SK-N-SH (cell line): ENCODE measurements at regions not wholly inside any gene's neighbourhood (a gene's known extent, or its start where the extent isn't known, plus 50 kb on each side); places are given as distances from the start of the nearest gene placed in this dataset.

ENCODE experiments used
- CTCF ChIA-PET: fragments of 300-600, 350-600 bp; formaldehyde crosslinking; extraction: SDS; loops from one replicate; lab custom pipeline; 2021; lab: Yijun Ruan, JAX
- POLR2A ChIA-PET: fragments of 350-600 bp; sonication (Branson Sonifier 250); formaldehyde crosslinking; extraction: SDS; loops from one replicate; lab custom pipeline; 2020; ENCODE audit warnings: antibody characterized with exemption, inconsistent platforms; lab: Yijun Ruan, JAX
- DNase-seq: peaks from one replicate; pipeline ENCODE4 v3.0.0; 2012
- H2AFZ ChIP-seq: fragments of 200-600 bp; sonication (generic); 2 replicates; pipeline ENCODE4 v1.8.1; 2016; ENCODE audit warnings: antibody characterized with exemption, mild to moderate bottlenecking, low read depth
- H3F3A ChIP-seq: fragments of 200-600 bp; sonication (generic); replicated peaks from 2 replicates; pipeline ENCODE3; 2016; ENCODE audit warnings: antibody characterized with exemption, mild to moderate bottlenecking; ENCODE audit not compliant: insufficient read depth
- H3K27ac ChIP-seq, 2 experiments: fragments of 200-500 bp in 1 of 2; fragments of 200-600 bp in 1 of 2; sonication (Bioruptor generic) in 1 of 2; sonication (generic), shearing (Covaris generic) in 1 of 2; 2 replicates each; pipeline versions ENCODE4 v1.5.1 to v1.6.1; 2014 to 2016; ENCODE audit warnings: low read depth in 2 of 2, inconsistent platforms in 1 of 2, low read length in 1 of 2, mild to moderate bottlenecking in 1 of 2, mixed read lengths in 1 of 2
- H3K27me3 ChIP-seq: fragments of 200-600 bp; sonication (generic), shearing (Covaris generic); 2 replicates; pipeline ENCODE4 v1.6.1; 2016; ENCODE audit warnings: mixed run types; ENCODE audit not compliant: insufficient read depth
- H3K36me3 ChIP-seq, 2 experiments: fragments of 200-500 bp in 1 of 2; fragments of 200-600 bp in 1 of 2; sonication (Bioruptor generic) in 1 of 2; sonication (generic) in 1 of 2; replicated peaks in 1 of 2; 2 replicates each; pipeline versions ENCODE3 to v1.5.1; 2014 to 2016; ENCODE audit warnings: low read length in 1 of 2, mild to moderate bottlenecking in 1 of 2; ENCODE audit not compliant: insufficient read depth in 2 of 2, control insufficient read depth in 1 of 2
- H3K4me1 ChIP-seq, 2 experiments: fragments of 200-500 bp in 1 of 2; fragments of 200-600 bp in 1 of 2; sonication (Bioruptor generic) in 1 of 2; sonication (generic), shearing (Covaris generic) in 1 of 2; 2 replicates each; pipeline versions ENCODE4 v1.5.1 to v1.6.1; 2014 to 2016; ENCODE audit warnings: low read depth in 1 of 2, low read length in 1 of 2, mixed run types in 1 of 2; ENCODE audit not compliant: insufficient read depth in 2 of 2, control insufficient read depth in 1 of 2
- H3K4me2 ChIP-seq: fragments of 200-600 bp; sonication (generic), shearing (Covaris generic); 2 replicates; pipeline ENCODE4 v1.6.1; 2017; ENCODE audit warnings: mixed run types
- H3K4me3 ChIP-seq, 2 experiments: fragments of 200-500 bp in 1 of 2; fragments of 200-600 bp in 1 of 2; sonication (Bioruptor generic) in 1 of 2; sonication (generic), shearing (Covaris generic) in 1 of 2; 2 replicates each; pipeline versions ENCODE4 v1.5.1 to v1.8.1; 2014 to 2016; ENCODE audit warnings: low read depth in 2 of 2, inconsistent platforms in 1 of 2, low read length in 1 of 2, mild to moderate bottlenecking in 1 of 2, mixed read lengths in 1 of 2, moderate library complexity in 1 of 2
- H3K79me2 ChIP-seq: fragments of 200-600 bp; sonication (generic); 2 replicates; pipeline ENCODE4 v1.8.1; 2017; ENCODE audit warnings: mild to moderate bottlenecking; ENCODE audit not compliant: insufficient read depth
- H3K9ac ChIP-seq: fragments of 200-600 bp; sonication (generic); 2 replicates; pipeline ENCODE4 v1.6.1; 2017; ENCODE audit warnings: mixed run types
- H3K9me2 ChIP-seq: fragments of 200-600 bp; sonication (generic); 2 replicates; pipeline ENCODE4 v1.6.1; 2017; ENCODE audit warnings: mixed run types
- H3K9me3 ChIP-seq: fragments of 200-600 bp; sonication (generic); 2 replicates; pipeline ENCODE4 v1.6.1; 2017; ENCODE audit warnings: mixed run types, mild to moderate bottlenecking, moderate library complexity
- H4K20me1 ChIP-seq: fragments of 200-600 bp; sonication (generic); 2 replicates; pipeline ENCODE4 v1.6.1; 2017; ENCODE audit warnings: mild to moderate bottlenecking, mixed run types; ENCODE audit not compliant: insufficient read depth
- CHD2 ChIP-seq: fragments of 150-350 bp; IDR thresholded peaks from 2 replicates; pipeline ENCODE4 v1.6.1; 2018; ENCODE audit warnings: low read length; ENCODE audit not compliant: partially characterized antibody
- EP300 ChIP-seq, 2 experiments: IDR thresholded peaks; 2 replicates each; pipeline versions ENCODE4 v1.4.0 to v1.6.1; 2012; ENCODE audit warnings: borderline replicate concordance in 1 of 2, low read depth in 1 of 2, low read length in 1 of 2
- FOSL2 ChIP-seq: IDR thresholded peaks from 2 replicates; pipeline ENCODE4 v1.4.0; 2012; ENCODE audit warnings: low read depth, mild to moderate bottlenecking, moderate library complexity, borderline replicate concordance
- GABPA ChIP-seq: IDR thresholded peaks from 2 replicates; pipeline ENCODE4 v1.4.0; 2012; ENCODE audit warnings: low read depth, mild to moderate bottlenecking
- GATA2 ChIP-seq: sonication (generic); formaldehyde crosslinking; IDR thresholded peaks from 2 replicates; pipeline ENCODE4 v1.5.0; 2020; ENCODE audit warnings: mild to moderate bottlenecking, missing genetic modification reagents
- IRF3 ChIP-seq: fragments of 150-350 bp; IDR thresholded peaks from 2 replicates; pipeline ENCODE4 v1.6.1; 2016; ENCODE audit warnings: mild to moderate bottlenecking, low read depth, low read length
- JUND ChIP-seq: IDR thresholded peaks from 2 replicates; pipeline ENCODE4 v1.4.0; 2012
- MEF2A ChIP-seq: IDR thresholded peaks from 2 replicates; pipeline ENCODE4 v1.4.0; 2012; ENCODE audit warnings: low read depth, borderline replicate concordance
- PBX3 ChIP-seq: IDR thresholded peaks from 2 replicates; pipeline ENCODE4; 2012
- RFX5 ChIP-seq: IDR thresholded peaks from 2 replicates; pipeline ENCODE4 v1.6.1; 2012; ENCODE audit warnings: mild to moderate bottlenecking, improper control_type of control experiment, low read length
- TEAD4 ChIP-seq: IDR thresholded peaks from 2 replicates; pipeline ENCODE4 v1.4.0; 2012; ENCODE audit warnings: mild to moderate bottlenecking, borderline replicate concordance; ENCODE audit not compliant: insufficient read depth
- WGBS: methylation state at CpG from one replicate; pipeline ENCODE4 v1.1.6; 2017; ENCODE audit warnings: low lambda C conversion rate; 5-methylcytosine and 5-hydroxymethylcytosine counted together

- H2AFZ ChIP-seq = no peak overlapping the region
- no peak for DNase-seq
- 0% methylated on average over 6 of the region's 10 CpGs for WGBS
- no peaks in the 10 kb centered on the region for H3K36me3 ChIP-seq
- ChIA-PET POLR2A (no interaction called here), CTCF (no interaction called here)
- H3K27ac ChIP-seq = no peak overlapping the region
- no peak overlapping the region for H3K4me3 ChIP-seq
- no peaks in the 10 kb centered on the region for H3K9me2 ChIP-seq
- H3K4me1 ChIP-seq = no peaks in the 10 kb centered on the region
- TF ChIP-seq TEAD4 (no peak), GATA2 (CRISPR knock-in tag) (no peak), GABPA (no peak), CHD2 (no peak), PBX3 (no peak)
- H3K9ac ChIP-seq = no peak overlapping the region
- no peaks in the 10 kb centered on the region for H3K27me3 ChIP-seq
- no peaks in the 10 kb centered on the region for H3F3A ChIP-seq
- H3K79me2 ChIP-seq = no peaks in the 10 kb centered on the region
- H3K9me3 ChIP-seq = no peaks in the 10 kb centered on the region
- H4K20me1 ChIP-seq = no peaks in the 10 kb centered on the region
- no peak overlapping the region for H3K4me2 ChIP-seq
Observed at GRCh38 chr18:78207942-78208341, 771.7 kb upstream of the SALL3 start.

- no peak for DNase-seq
- Histone ChIP-seq H3F3A (no peaks in the 10 kb centered on the region), H3K79me2 (no peaks in the 10 kb centered on the region), H3K4me2 (no peak overlapping the region), H2AFZ (no peak overlapping the region), H4K20me1 (no peaks in the 10 kb centered on the region), H3K4me1 (no peaks in the 10 kb centered on the region), H3K9me2 (no peaks in the 10 kb centered on the region), H3K4me3 (no peak overlapping the region), H3K9me3 (no peaks in the 10 kb centered on the region), H3K36me3 (no peaks in the 10 kb centered on the region), H3K27me3 (no peaks in the 10 kb centered on the region), H3K27ac (no peak overlapping the region)
- CTCF ChIA-PET = no interaction called here
- POLR2A ChIA-PET = no interaction called here
- 5% methylated on average over 2 of the region's 2 CpGs for WGBS
- TF ChIP-seq GATA2 (CRISPR knock-in tag) (no peak), MEF2A (no peak), IRF3 (no peak), GABPA (no peak), CHD2 (no peak), EP300 (IDR thresholded peaks at IDR 0.05; ENCODE audit: borderline replicate concordance in 1 of 2, low read depth in 1 of 2, low read length in 1 of 2) (no peak), FOSL2 (no peak), RFX5 (no peak), PBX3 (no peak), JUND (no peak)
- TF ChIP-seq, all 33 proteins: peak for 0
- no peak overlapping the region for H3K9ac ChIP-seq
Observed at GRCh38 chr18:78208461-78208860, 771.2 kb upstream of the SALL3 start.
